ENCODE measurements at regions not wholly inside any gene's neighbourhood (a gene's known extent, or its start where the extent isn't known, plus 50 kb on each side); places are given as distances from the start of the nearest gene placed in this dataset.

- no peak for DNase-seq (ENCODE audit: low spot score)
These were observed 234.6 kb downstream of the POSTN start for GRCh38 chr13:37364007-37364406.

GRCh38 chr13:37361608-37362007 lies 237.0 kb downstream of the POSTN start:
- DNase-seq (ENCODE audit: low spot score), result no peak

GRCh38 chr13:37360556-37360955 lies 238.0 kb downstream of the POSTN start:
- no peak for DNase-seq (ENCODE audit: low spot score)

- no peak for DNase-seq (ENCODE audit: low spot score)
These were observed 241.0 kb downstream of the POSTN start for GRCh38 chr13:37357548-37357947.

- no peak for DNase-seq (ENCODE audit: low spot score)
These were observed 244.7 kb downstream of the POSTN start for GRCh38 chr13:37353911-37354310.

GRCh38 chr13:37351211-37351610 lies 245.7 kb upstream of the CSNK1A1L start:
- DNase-seq (ENCODE audit: low spot score), result no peak

- DNase-seq (ENCODE audit: low spot score), result no peak
These were observed 244.5 kb upstream of the CSNK1A1L start for GRCh38 chr13:37349916-37350315.

GRCh38 chr13:37348916-37349643 lies 243.6 kb upstream of the CSNK1A1L start:
- DNase-seq (ENCODE audit: low spot score), result no peak

- DNase-seq (ENCODE audit: low spot score), result no peak
These were observed 240.4 kb upstream of the CSNK1A1L start for GRCh38 chr13:37345869-37346268.

GRCh38 chr13:37345391-37345790 lies 239.9 kb upstream of the CSNK1A1L start:
- DNase-seq (ENCODE audit: low spot score), result no peak

GRCh38 chr13:37344056-37344455 lies 238.6 kb upstream of the CSNK1A1L start:
- no peak for DNase-seq (ENCODE audit: low spot score)

- no peak for DNase-seq (ENCODE audit: low spot score)
These were observed 236.7 kb upstream of the CSNK1A1L start for GRCh38 chr13:37342205-37342604.

- DNase-seq (ENCODE audit: low spot score), result no peak
These were observed 235.6 kb upstream of the CSNK1A1L start for GRCh38 chr13:37340901-37341670.

- no peak for DNase-seq (ENCODE audit: low spot score)
These were observed 233.9 kb upstream of the CSNK1A1L start for GRCh38 chr13:37339386-37339735.

GRCh38 chr13:37338726-37339385 lies 233.4 kb upstream of the CSNK1A1L start:
- DNase-seq (ENCODE audit: low spot score), result no peak

GRCh38 chr13:37326334-37326733 lies 220.9 kb upstream of the CSNK1A1L start:
- no peak for DNase-seq (ENCODE audit: low spot score)

GRCh38 chr13:37319031-37319443 lies 213.6 kb upstream of the CSNK1A1L start:
- no peak for DNase-seq (ENCODE audit: low spot score)

GRCh38 chr13:37316935-37317334 lies 211.5 kb upstream of the CSNK1A1L start:
- DNase-seq (ENCODE audit: low spot score), result no peak

GRCh38 chr13:37313372-37313771 lies 207.9 kb upstream of the CSNK1A1L start:
- no peak for DNase-seq (ENCODE audit: low spot score)

- DNase-seq (ENCODE audit: low spot score), result no peak
These were observed 201.5 kb upstream of the CSNK1A1L start for GRCh38 chr13:37306778-37307544.

- DNase-seq (ENCODE audit: low spot score), result no peak
These were observed 198.1 kb upstream of the CSNK1A1L start for GRCh38 chr13:37303606-37304005.

GRCh38 chr13:37302686-37303085 lies 197.2 kb upstream of the CSNK1A1L start:
- DNase-seq (ENCODE audit: low spot score), result no peak
